Heart right ventricle (tissue), 16 donors: ENCODE measurements at regions not wholly inside any gene's neighbourhood (a gene's known extent, or its start where the extent isn't known, plus 50 kb on each side); places are given as distances from the start of the nearest gene placed in this dataset.

Source experiments
- ATAC-seq, 8 donors: fragments of 200-7000 bp; cut with Tn5 transposase; one replicate each; pipeline ENCODE4 v1.9.1; 2020; ENCODE audit warnings: mild to moderate bottlenecking in 8 of 8, moderate library complexity in 8 of 8, moderate number of reproducible peaks in 1 of 8
- DNase-seq, 2 donors: peaks; one replicate each; pipeline ENCODE4 v3.0.0-alpha.2; 2020
- H3K27ac ChIP-seq, 10 donors: fragments of 200-600 bp; sonication (generic) in 2 of 10; one replicate each; pipeline versions ENCODE4 v1.5.0 to v1.8.0; 2020 to 2022; ENCODE audit warnings: mild to moderate bottlenecking in 3 of 10
- H3K27me3 ChIP-seq, 7 donors: fragments of 200-600 bp; one replicate each; pipeline ENCODE4 v1.8.0; 2021 to 2022; ENCODE audit warnings: mild to moderate bottlenecking in 2 of 7
- H3K36me3 ChIP-seq, 9 donors: fragments of 200-600 bp; sonication (generic) in 1 of 9; one replicate each; pipeline versions ENCODE4 v1.5.0 to v1.8.0; 2020 to 2022; ENCODE audit warnings: mild to moderate bottlenecking in 2 of 9
- H3K4me1 ChIP-seq, 9 donors: fragments of 200-600 bp; sonication (generic) in 1 of 9; one replicate each; pipeline versions ENCODE4 v1.5.0 to v1.8.0; 2020 to 2022; ENCODE audit warnings: mild to moderate bottlenecking in 4 of 9
- H3K4me3 ChIP-seq, 10 donors: fragments of 200-600 bp; sonication (generic) in 2 of 10; one replicate each; pipeline versions ENCODE4 v1.5.0 to v1.8.0; 2020 to 2022; ENCODE audit warnings: mild to moderate bottlenecking in 7 of 10, moderate library complexity in 2 of 10
- H3K9me3 ChIP-seq, 11 donors: fragments of 200-600 bp in 10 of 11; sonication (generic) in 2 of 11; one replicate each; pipeline versions ENCODE4 v1.5.0 to v1.8.0; 2013 to 2022; ENCODE audit warnings: mild to moderate bottlenecking in 2 of 11, control low read depth in 1 of 11, moderate library complexity in 1 of 11
- CTCF ChIP-seq, 9 donors: fragments of 200-600 bp; sonication (generic) in 2 of 9; IDR thresholded peaks; one replicate each; pipeline versions ENCODE4 v1.5.0 to v1.8.0; 2021 to 2022; ENCODE audit warnings: antibody characterized with exemption in 9 of 9, mild to moderate bottlenecking in 5 of 9, moderate library complexity in 1 of 9
- WGBS, 2 donors: extraction: QIAGEN DNeasy Blood & Tissue Kit; methylation state at CpG; one replicate each; pipeline ENCODE4 v1.1.7; 2013; ENCODE audit warnings: inconsistent platforms in 1 of 2; 5-methylcytosine and 5-hydroxymethylcytosine counted together
- intact Hi-C, 10 donors: fragments of 100-400 bp; cut with DNase I; formaldehyde crosslinking; loops; one replicate each; pipeline versions ENCODE4 v1.11.1 to v1.14.2; 2022
- donor health status: Arrhythmogenic right ventricular cardiomyopathy.
- donor health status: ischemic (EF 13 %, LVEDD 7.1; RV severe dilation, severe dysfunction).
- donor health status: healthy with polysubstance abuse.
- donor health status: DM: no; HTN: yes; CAD: no.
- donor health status: DM: no; HTN: no; CAD: no.
- donor health status: ischemic (EF 25% LVEDD 6.9; RV normal size, moderate dysfunction).
- donor health status: ischemic (EF 25% LVEDD 5.7; RV mildly dilated, moderate dysfunction).
- donor health status: healthy.
- donor health status: DM: yes; HTN: yes; CAD: no.
- donor health status: Ischemic cardiomyopathy.
- donor health status: ischemic (EF 35%, LVEDD 5.7; RV mildly dilated, moderate dysfunction).
- donor health status: nonischemic (EF 11% LVEDD 7.7; RV severe dilation, severe dysfunction).
- donor health status: DM: yes; HTN: yes; CAD: no.
- donor health status: PGD.
- donor health status: ischemic (EF 29% LVEDD 5.4; RV normal size, mild dysfunction).
- donor health status: nonischemic (EF 23%, LVEDD 6.1; RV moderate dilation, normal function).

GRCh38 chr12:46470036-46470627 is 97.6 kb upstream of the SLC38A2 start:
- ATAC-seq (no peak), DNase-seq (no peak)
- intact Hi-C loops: loop anchor here in 8 of 10 donors (5.0 to 10.0 kb wide), 5 partner anchors 55 to 192 kb away; partner anchors contain the start of gene SLC38A2 (in 3 of the 8)
- Histone ChIP-seq H3K27me3 (no peaks in the 10 kb centered on the region), H3K9me3 (no peaks in the 10 kb centered on the region), H3K4me1 (peaks cover 9 to 58% (median 51%) of the 10 kb centered on the region in 9 donors), H3K27ac (peak overlapping the region in 3 of 10 donors; percentile 4 to 26 (median 23)), H3K4me3 (no peak overlapping the region), H3K36me3 (no peaks in the 10 kb centered on the region)
- no peak for TF ChIP-seq CTCF (IDR thresholded peaks at IDR 0.05)
- WGBS, 2 donors: 65 to 66% methylated on average over 6 of the region's 6 CpGs

- no peak for ATAC-seq
- WGBS, 2 donors: 66 to 67% methylated on average over 4 of the region's 4 CpGs
- no peak for DNase-seq
- Histone ChIP-seq H3K4me1 (peaks cover 6 to 50% (median 40%) of the 10 kb centered on the region in 9 donors), H3K27me3 (no peaks in the 10 kb centered on the region), H3K27ac (peak overlapping the region in 8 of 10 donors; percentile 4 to 63 (median 52)), H3K4me3 (no peak overlapping the region), H3K36me3 (no peaks in the 10 kb centered on the region), H3K9me3 (no peaks in the 10 kb centered on the region)
- no peak for TF ChIP-seq CTCF (IDR thresholded peaks at IDR 0.05)
- intact Hi-C loops: no loop called here
Measured at GRCh38 chr12:46468813-46469212, 96.2 kb upstream of the SLC38A2 start.

- H3K36me3 ChIP-seq: no peaks in the 10 kb centered on the region
- peaks cover 6 to 50% (median 33%) of the 10 kb centered on the region in 9 donors for H3K4me1 ChIP-seq
- no peak overlapping the region for H3K4me3 ChIP-seq
- DNase-seq (peak in 1 of 2 donors; percentile 32), ATAC-seq (peak in 7 of 8 donors; percentile 8 to 97 (median 91))
- peak overlapping the region in 8 of 10 donors; percentile 33 to 66 (median 56) for H3K27ac ChIP-seq
- no peaks in the 10 kb centered on the region for H3K27me3 ChIP-seq
- intact Hi-C loops: no loop called here
- WGBS, 2 donors: 35 to 49% methylated on average over 6 of the region's 6 CpGs
- no peak for TF ChIP-seq CTCF (IDR thresholded peaks at IDR 0.05)
- no peaks in the 10 kb centered on the region for H3K9me3 ChIP-seq
Measured at GRCh38 chr12:46468160-46468559, 95.6 kb upstream of the SLC38A2 start.

GRCh38 chr12:46465307-46465706 is 92.7 kb upstream of the SLC38A2 start:
- ATAC-seq (no peak), DNase-seq (no peak)
- no peaks in the 10 kb centered on the region for H3K27me3 ChIP-seq
- peak overlapping the region in 1 of 10 donors; percentile 4 for H3K27ac ChIP-seq
- no peaks in the 10 kb centered on the region for H3K36me3 ChIP-seq
- no peak overlapping the region for H3K4me3 ChIP-seq
- intact Hi-C loops: no loop called here
- H3K9me3 ChIP-seq: no peaks in the 10 kb centered on the region
- peaks cover 7 to 60% (median 37%) of the 10 kb centered on the region in 9 donors for H3K4me1 ChIP-seq
- TF ChIP-seq CTCF (IDR thresholded peaks at IDR 0.05): no peak
